Head of caudate nucleus (tissue), 42 donors: ENCODE measurements at regions not wholly inside any gene's neighbourhood (a gene's known extent, or its start where the extent isn't known, plus 50 kb on each side); places are given as distances from the start of the nearest gene placed in this dataset.
"Not testable (repeated sequence)": the region's sequence is repeated elsewhere in the genome, so short reads cannot be mapped to it uniquely, and the experiment has no call there.

Experiments used
- DNase-seq, 42 donors: peaks; one replicate each; pipeline versions ENCODE4 v3.0.0 to v3.0.0-alpha.2; 2020 to 2021; ENCODE audit warnings: mixed read lengths in 7 of 42
- intact Hi-C: fragments of 100-400 bp; cut with DNase I; formaldehyde crosslinking; loops from one replicate; pipeline ENCODE4 v1.15.0; 2022

GRCh38 chr1:144643646-144644045 is 51.0 kb downstream of the PPIAL4F start:
- intact Hi-C loops, result not testable (repeated sequence)
- peak in 1 of 42 donors; percentile 0 for DNase-seq
